CD4-positive, alpha-beta T cell (primary cell): ENCODE measurements at regions not wholly inside any gene's neighbourhood (a gene's known extent, or its start where the extent isn't known, plus 50 kb on each side); places are given as distances from the start of the nearest gene placed in this dataset.

Source experiments
- ATAC-seq: fragments of 200-7000 bp; cut with Tn5 transposase; one replicate; pipeline ENCODE4 v1.10.0; 2022; ENCODE audit warnings: mild to moderate bottlenecking; ENCODE audit not compliant: poor library complexity
- CTCF ChIA-PET: fragments of 350-600 bp; sonication (Branson Sonifier 250); formaldehyde crosslinking; loops from one replicate; lab custom pipeline; 2021; ENCODE audit warnings: antibody characterized with exemption, inconsistent platforms; lab: Charles Lee
- POLR2A ChIA-PET: fragments of 350-600 bp; sonication (Branson Sonifier 250); formaldehyde crosslinking; loops from one replicate; lab custom pipeline; 2021; ENCODE audit warnings: antibody characterized with exemption, inconsistent platforms; lab: Charles Lee
- DNase-seq, 14 experiments: peaks; one replicate each; pipeline ENCODE4 v3.0.0-alpha.2; 2013 to 2020; ENCODE audit warnings: mixed read lengths in 2 of 14
- H3K27ac ChIP-seq, 2 donors: one replicate each; pipeline versions ENCODE4 v1.5.1 to v1.7.0; 2013; ENCODE audit warnings: low read length in 2 of 2, low read depth in 1 of 2, mild to moderate bottlenecking in 1 of 2
- H3K27me3 ChIP-seq, 2 experiments: 1 replicate in 1 of 2; 2 replicates in 1 of 2; pipeline versions ENCODE4 v1.6.1 to v1.7.0; 2013; ENCODE audit warnings: low read length in 2 of 2, control low read depth in 1 of 2, mild to moderate bottlenecking in 1 of 2, moderate library complexity in 1 of 2; ENCODE audit not compliant: insufficient read depth in 2 of 2, control insufficient read depth in 1 of 2
- H3K36me3 ChIP-seq: one replicate; pipeline ENCODE4 v1.6.1; 2013; ENCODE audit warnings: low read length, control low read depth; ENCODE audit not compliant: insufficient read depth
- H3K4me1 ChIP-seq: one replicate; pipeline ENCODE4 v1.6.1; 2013; ENCODE audit warnings: low read length, control low read depth; ENCODE audit not compliant: insufficient read depth
- H3K4me3 ChIP-seq: one replicate; pipeline ENCODE4 v1.5.1; 2013; ENCODE audit warnings: mild to moderate bottlenecking, low read length, moderate library complexity
- H3K9me3 ChIP-seq, 2 experiments: 1 replicate in 1 of 2; 2 replicates in 1 of 2; pipeline versions ENCODE4 v1.6.1 to v1.7.0; 2013; ENCODE audit warnings: low read length in 2 of 2, mild to moderate bottlenecking in 2 of 2, control low read depth in 1 of 2, moderate library complexity in 1 of 2; ENCODE audit not compliant: control insufficient read depth in 1 of 2, insufficient read depth in 1 of 2
- H3K27ac Mint-ChIP-seq: one replicate; pipeline ENCODE4 v1.8.0; 2020; ENCODE audit warnings: mixed read lengths
- H3K27me3 Mint-ChIP-seq: one replicate; pipeline ENCODE4 v1.8.0; 2021; ENCODE audit warnings: mixed read lengths
- H3K36me3 Mint-ChIP-seq: one replicate; pipeline ENCODE4 v1.8.0; 2021; ENCODE audit warnings: low read depth, mixed read lengths
- H3K4me1 Mint-ChIP-seq: one replicate; pipeline ENCODE4 v1.8.0; 2021; ENCODE audit warnings: low read depth, mixed read lengths
- H3K4me3 Mint-ChIP-seq: one replicate; pipeline ENCODE4 v1.8.0; 2020; ENCODE audit warnings: mild to moderate bottlenecking, mixed read lengths
- H3K9me3 Mint-ChIP-seq: one replicate; pipeline ENCODE4 v1.8.0; 2020; ENCODE audit warnings: mixed read lengths
- intact Hi-C, 2 experiments: fragments of 100-400 bp; cut with DNase I in 1 of 2; cut with micrococcal nuclease in 1 of 2; formaldehyde crosslinking; loops; one replicate each; pipeline versions ENCODE4 v1.15.1 to v1.9.0; 2023 to 2025; cut with DNase I, micrococcal nuclease
- TF ChIP-seq, protein P1 (sequence below): fragments of 200-600 bp; IDR thresholded peaks from one replicate; pipeline ENCODE4 v1.8.0; 2022; ENCODE audit warnings: antibody characterized with exemption, mild to moderate bottlenecking

- intact Hi-C loops, result loop anchor here (1.0 to 10.0 kb wide), 4 partner anchors 17 to 69 kb away; no protein-coding TSS in a partner anchor
- Mint-ChIP-seq H3K4me1 (peaks cover 33% of the 10 kb centered on the region), H3K4me3 (peak overlapping the region; percentile 97), H3K36me3 (peaks cover 23% of the 10 kb centered on the region), H3K9me3 (no peaks in the 10 kb centered on the region), H3K27ac (peak overlapping the region; percentile 99), H3K27me3 (no peaks in the 10 kb centered on the region)
- TF ChIP-seq, protein P1, sequence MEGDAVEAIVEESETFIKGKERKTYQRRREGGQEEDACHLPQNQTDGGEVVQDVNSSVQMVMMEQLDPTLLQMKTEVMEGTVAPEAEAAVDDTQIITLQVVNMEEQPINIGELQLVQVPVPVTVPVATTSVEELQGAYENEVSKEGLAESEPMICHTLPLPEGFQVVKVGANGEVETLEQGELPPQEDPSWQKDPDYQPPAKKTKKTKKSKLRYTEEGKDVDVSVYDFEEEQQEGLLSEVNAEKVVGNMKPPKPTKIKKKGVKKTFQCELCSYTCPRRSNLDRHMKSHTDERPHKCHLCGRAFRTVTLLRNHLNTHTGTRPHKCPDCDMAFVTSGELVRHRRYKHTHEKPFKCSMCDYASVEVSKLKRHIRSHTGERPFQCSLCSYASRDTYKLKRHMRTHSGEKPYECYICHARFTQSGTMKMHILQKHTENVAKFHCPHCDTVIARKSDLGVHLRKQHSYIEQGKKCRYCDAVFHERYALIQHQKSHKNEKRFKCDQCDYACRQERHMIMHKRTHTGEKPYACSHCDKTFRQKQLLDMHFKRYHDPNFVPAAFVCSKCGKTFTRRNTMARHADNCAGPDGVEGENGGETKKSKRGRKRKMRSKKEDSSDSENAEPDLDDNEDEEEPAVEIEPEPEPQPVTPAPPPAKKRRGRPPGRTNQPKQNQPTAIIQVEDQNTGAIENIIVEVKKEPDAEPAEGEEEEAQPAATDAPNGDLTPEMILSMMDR, result no peak
- CTCF ChIA-PET, result no interaction called here
- H3K9me3 ChIP-seq, result no peaks in the 10 kb centered on the region
- DNase-seq (peak in 10 of 14 experiments; percentile 78 to 95 (median 88)), ATAC-seq (peak; percentile 84)
- H3K36me3 ChIP-seq, result no peaks in the 10 kb centered on the region
- peak overlapping the region; percentile 29 to 60 for H3K27ac ChIP-seq
- H3K27me3 ChIP-seq, result no peaks in the 10 kb centered on the region
- H3K4me3 ChIP-seq, result peak overlapping the region; percentile 75
- POLR2A ChIA-PET, result interaction anchor here (0.6 to 4.9 kb wide), 14 partner anchors 9 to 1486 kb away, joined by 3 to 40 read pairs (median 4); no protein-coding TSS in a partner anchor
- peaks cover 31% of the 10 kb centered on the region for H3K4me1 ChIP-seq
These were observed 362.1 kb upstream of the AMELY start for GRCh38 chrY:7273587-7274203.

GRCh38 chrY:7272556-7273195 is 361.1 kb upstream of the AMELY start:
- peak overlapping the region; percentile 74 for H3K4me3 ChIP-seq
- TF ChIP-seq, protein P1, result peak; percentile 37
- peak in 10 of 14 experiments; percentile 42 to 80 (median 56) for DNase-seq
- no peaks in the 10 kb centered on the region for H3K9me3 Mint-ChIP-seq
- H3K27me3 Mint-ChIP-seq, result no peaks in the 10 kb centered on the region
- H3K27me3 ChIP-seq, result no peaks in the 10 kb centered on the region
- H3K4me3 Mint-ChIP-seq, result peak overlapping the region; percentile 97
- peaks cover 23% of the 10 kb centered on the region for H3K36me3 Mint-ChIP-seq
- H3K27ac Mint-ChIP-seq, result peak overlapping the region; percentile 99
- ChIA-PET POLR2A (interaction anchor here (0.5 to 4.9 kb wide), 15 partner anchors 8 to 188 kb away, joined by 3 to 40 read pairs (median 5); no protein-coding TSS in a partner anchor), CTCF (no interaction called here)
- peak overlapping the region; percentile 29 to 60 for H3K27ac ChIP-seq
- ATAC-seq, result no peak
- peaks cover 25% of the 10 kb centered on the region for H3K4me1 ChIP-seq
- intact Hi-C loops, result loop anchor here (1.0 to 10.0 kb wide), 4 partner anchors 18 to 70 kb away; no protein-coding TSS in a partner anchor
- no peaks in the 10 kb centered on the region for H3K9me3 ChIP-seq
- peaks cover 27% of the 10 kb centered on the region for H3K4me1 Mint-ChIP-seq
- H3K36me3 ChIP-seq, result no peaks in the 10 kb centered on the region

DNA sequence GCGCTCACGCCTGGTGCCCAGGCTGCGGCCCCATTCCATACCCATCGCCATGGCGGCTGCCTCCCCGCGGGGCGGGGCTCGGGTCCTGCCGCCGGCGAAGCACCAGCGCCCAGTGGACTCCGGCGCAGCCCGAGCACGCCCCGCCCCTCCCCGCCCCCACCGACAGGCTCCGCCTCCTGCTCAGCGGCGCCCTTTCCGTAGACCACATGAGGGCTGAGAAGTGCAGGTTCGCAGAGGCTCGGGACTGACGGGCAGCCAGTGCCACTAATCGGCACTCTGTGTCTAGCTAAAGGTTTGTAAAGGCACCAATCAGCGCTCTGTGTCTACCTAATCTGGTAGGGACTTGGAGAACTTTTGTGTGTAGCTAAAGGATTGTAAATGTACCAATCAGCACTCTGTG is 352.2 kb upstream of the AMELY start:
- CTCF ChIA-PET, result no interaction called here
- Histone ChIP-seq H3K9me3 (peaks cover 0 to 3% of the 10 kb centered on the region in 2 experiments), H3K4me1 (peaks cover 7% of the 10 kb centered on the region), H3K27me3 (no peaks in the 10 kb centered on the region), H3K36me3 (no peaks in the 10 kb centered on the region), H3K27ac (no peak overlapping the region), H3K4me3 (no peak overlapping the region)
- peak in 2 of 14 experiments; percentile 31 to 33 for DNase-seq
- peak; percentile 71 for ATAC-seq
- Mint-ChIP-seq H3K4me3 (no peak overlapping the region), H3K9me3 (no peaks in the 10 kb centered on the region), H3K36me3 (no peaks in the 10 kb centered on the region), H3K4me1 (peaks cover 5% of the 10 kb centered on the region), H3K27me3 (no peaks in the 10 kb centered on the region), H3K27ac (no peak overlapping the region)
- POLR2A ChIA-PET, result no interaction called here
- intact Hi-C loops, result no loop called here
- TF ChIP-seq, protein P1, result no peak
